Gastroesophageal sphincter (tissue), 3 donors: ENCODE measurements at regions not wholly inside any gene's neighbourhood (a gene's known extent, or its start where the extent isn't known, plus 50 kb on each side); places are given as distances from the start of the nearest gene placed in this dataset.

ENCODE experiments used
- CTCF ChIP-seq, 4 experiments: fragments of 200-600 bp in 2 of 4; fragments of 450-650 bp in 2 of 4; sonication (generic) in 1 of 4; IDR thresholded peaks; one replicate each; pipeline ENCODE4 v1.5.1; 2017 to 2019; ENCODE audit warnings: antibody characterized with exemption in 4 of 4, mild to moderate bottlenecking in 2 of 4, moderate library complexity in 2 of 4
- POLR2A ChIP-seq, 2 donors: fragments of 450-650 bp; IDR thresholded peaks; one replicate each; pipeline ENCODE4 v1.6.1; 2017; ENCODE audit warnings: antibody characterized with exemption in 2 of 2, mild to moderate bottlenecking in 2 of 2, moderate library complexity in 1 of 2
- POLR2AphosphoS5 ChIP-seq: sonication (generic); formaldehyde crosslinking; IDR thresholded peaks from one replicate; pipeline ENCODE4 v1.6.1; 2017; ENCODE audit warnings: antibody characterized with exemption

- TF ChIP-seq CTCF (IDR thresholded peaks at IDR 0.05): no peak
- TF ChIP-seq POLR2A (IDR thresholded peaks at IDR 0.05): no peak
- TF ChIP-seq POLR2AphosphoS5: no peak
These were observed 901.6 kb upstream of the NDST4 start for GRCh38 chr4:116015062-116015461.
